ENCODE measurements at regions not wholly inside any gene's neighbourhood (a gene's known extent, or its start where the extent isn't known, plus 50 kb on each side); places are given as distances from the start of the nearest gene placed in this dataset.
"Not testable (repeated sequence)": the region's sequence is repeated elsewhere in the genome, so short reads cannot be mapped to it uniquely, and the experiment has no call there.

DNA sequence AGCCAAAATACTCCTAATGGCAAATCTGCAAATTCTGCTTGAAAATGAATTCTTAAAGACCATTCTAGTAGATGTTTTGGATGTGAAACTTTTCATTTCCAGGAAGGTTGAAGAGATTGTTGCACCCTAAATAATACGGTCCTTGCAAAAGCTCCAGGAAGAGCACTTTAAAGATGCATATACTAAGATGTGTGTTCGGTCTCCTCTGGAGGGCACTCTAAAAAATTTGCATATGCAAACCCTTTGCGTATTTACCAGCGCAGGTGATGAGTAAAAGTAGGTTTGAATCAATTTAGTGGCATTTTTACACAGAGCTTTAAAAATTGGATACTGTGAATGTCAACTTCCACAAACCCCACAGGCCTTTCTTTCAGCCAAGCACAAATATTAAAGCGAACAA is 378.1 kb upstream of the SORCS1 start:
- no peaks in the 10 kb centered on the region for H3K27me3 ChIP-seq (ENCODE audit: insufficient read depth, low read length)
- no peaks in the 10 kb centered on the region for H3K36me3 ChIP-seq (ENCODE audit: insufficient read depth, low read length)
- peaks cover 16% of the 10 kb centered on the region for H3K4me1 ChIP-seq (ENCODE audit: control insufficient read depth, insufficient read depth, low read length, unreplicated experiment)
- H3K27ac ChIP-seq (ENCODE audit: low read depth, low read length), result no peak overlapping the region
- H2AFZ ChIP-seq (ENCODE audit: low read length, unreplicated experiment), result no peak overlapping the region
- H3K79me2 ChIP-seq (ENCODE audit: control insufficient read depth, insufficient read depth, low read length, unreplicated experiment), result no peaks in the 10 kb centered on the region
- H3K4me3 ChIP-seq (ENCODE audit: low read depth, low read length), result no peak overlapping the region

DNA sequence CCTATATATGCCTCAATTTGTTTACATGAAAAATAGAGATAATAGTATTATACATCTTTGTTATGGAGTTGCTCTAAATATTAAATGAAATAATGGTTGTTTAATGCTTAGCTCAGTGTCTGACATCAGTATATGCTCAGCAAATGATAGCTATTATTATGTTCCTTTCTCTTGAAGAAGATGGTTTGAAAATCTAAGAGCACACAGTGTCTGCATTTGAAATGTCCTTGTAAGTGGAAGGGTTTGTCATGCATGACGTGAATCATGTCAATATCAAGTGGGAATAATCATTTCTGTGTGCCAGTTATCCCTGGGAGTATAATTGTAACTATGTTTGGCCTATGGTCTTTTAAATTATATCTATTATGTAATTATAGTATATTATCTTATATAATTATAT is 377.5 kb upstream of the SORCS1 start:
- no peak overlapping the region for H3K27ac ChIP-seq (ENCODE audit: low read depth, low read length)
- H3K4me3 ChIP-seq (ENCODE audit: low read depth, low read length), result no peak overlapping the region
- no peaks in the 10 kb centered on the region for H3K27me3 ChIP-seq (ENCODE audit: insufficient read depth, low read length)
- H3K36me3 ChIP-seq (ENCODE audit: insufficient read depth, low read length), result no peaks in the 10 kb centered on the region
- H2AFZ ChIP-seq (ENCODE audit: low read length, unreplicated experiment), result no peak overlapping the region
- H3K79me2 ChIP-seq (ENCODE audit: control insufficient read depth, insufficient read depth, low read length, unreplicated experiment), result no peaks in the 10 kb centered on the region
- H3K4me1 ChIP-seq (ENCODE audit: control insufficient read depth, insufficient read depth, low read length, unreplicated experiment), result peaks cover 14% of the 10 kb centered on the region

DNA sequence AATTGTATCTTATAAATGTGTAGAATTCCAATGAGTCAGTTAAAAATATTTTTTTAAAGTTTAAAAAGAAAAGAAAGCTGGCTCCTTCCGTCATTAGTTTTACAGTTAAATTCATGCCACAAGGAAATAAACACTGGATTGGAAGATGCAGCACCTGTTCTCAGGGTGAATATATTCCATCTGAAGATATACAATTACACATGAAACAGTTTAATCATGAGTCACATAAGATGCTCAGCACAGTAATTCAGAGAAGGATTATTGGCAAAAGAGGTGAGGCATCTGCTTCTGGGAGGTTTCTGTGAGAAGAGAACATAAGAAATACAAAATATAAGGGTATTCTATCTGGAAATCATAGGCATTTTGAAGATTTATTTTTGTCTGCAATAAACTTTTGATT is 376.5 kb upstream of the SORCS1 start:
- H3K27me3 ChIP-seq (ENCODE audit: insufficient read depth, low read length), result no peaks in the 10 kb centered on the region
- no peak overlapping the region for H3K4me3 ChIP-seq (ENCODE audit: low read depth, low read length)

DNA sequence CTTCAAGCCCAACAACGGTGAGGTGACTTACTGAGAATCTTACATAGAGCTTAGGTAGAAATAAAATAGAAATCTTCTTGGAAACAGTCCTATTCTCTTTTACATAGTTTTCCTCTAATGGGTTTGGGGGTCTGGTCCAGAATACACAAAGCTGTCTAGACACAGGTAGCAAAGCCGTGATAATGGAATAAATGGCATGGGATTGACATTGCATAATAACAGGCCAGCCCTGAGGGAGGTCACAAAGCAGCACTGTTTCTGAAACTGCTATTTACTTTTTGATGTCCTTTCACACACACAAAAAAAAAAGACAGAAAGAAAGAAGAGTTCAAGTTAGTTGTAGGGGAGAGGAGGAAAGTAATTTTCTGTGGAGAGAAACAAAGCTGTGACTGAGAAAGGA is 364.8 kb upstream of the SORCS1 start:
- Histone ChIP-seq H3K4me3 (ENCODE audit: low read depth, low read length) (no peak overlapping the region), H3K79me2 (ENCODE audit: control insufficient read depth, insufficient read depth, low read length, unreplicated experiment) (no peaks in the 10 kb centered on the region), H2AFZ (ENCODE audit: low read length, unreplicated experiment) (no peak overlapping the region), H3K27me3 (ENCODE audit: insufficient read depth, low read length) (no peaks in the 10 kb centered on the region), H3K27ac (ENCODE audit: low read depth, low read length) (no peak overlapping the region), H3K4me1 (ENCODE audit: control insufficient read depth, insufficient read depth, low read length, unreplicated experiment) (no peaks in the 10 kb centered on the region), H3K36me3 (ENCODE audit: insufficient read depth, low read length) (no peaks in the 10 kb centered on the region)

More for the DNA sequence above, 376.5 kb upstream of the SORCS1 start:
- Histone ChIP-seq H3K4me1 (ENCODE audit: control insufficient read depth, insufficient read depth, low read length, unreplicated experiment) (peaks cover 5% of the 10 kb centered on the region), H3K79me2 (ENCODE audit: control insufficient read depth, insufficient read depth, low read length, unreplicated experiment) (no peaks in the 10 kb centered on the region), H3K27ac (ENCODE audit: low read depth, low read length) (no peak overlapping the region), H2AFZ (ENCODE audit: low read length, unreplicated experiment) (no peak overlapping the region), H3K36me3 (ENCODE audit: insufficient read depth, low read length) (no peaks in the 10 kb centered on the region)

DNA sequence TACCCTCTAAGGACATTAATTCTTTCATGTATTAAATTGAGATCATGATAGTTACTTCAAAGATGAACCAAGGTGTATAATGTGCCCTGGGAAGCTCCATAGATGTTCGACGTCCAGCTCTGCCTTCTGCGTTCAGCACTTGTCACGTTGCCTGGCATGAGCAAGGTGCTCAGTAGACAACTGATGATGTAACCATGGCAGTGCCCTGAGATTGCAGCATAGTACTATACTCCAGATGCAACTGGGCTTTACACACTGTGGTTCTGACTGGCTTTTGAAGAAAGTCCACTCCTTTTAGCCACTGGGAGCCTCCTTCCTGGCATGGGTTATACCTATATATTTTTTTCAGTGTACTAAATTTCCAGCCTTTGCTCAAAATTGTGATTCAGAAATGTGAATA is 355.8 kb upstream of the SORCS1 start:
- Histone ChIP-seq H3K79me2 (ENCODE audit: control insufficient read depth, insufficient read depth, low read length, unreplicated experiment) (no peaks in the 10 kb centered on the region), H3K27me3 (ENCODE audit: insufficient read depth, low read length) (no peaks in the 10 kb centered on the region), H3K36me3 (ENCODE audit: insufficient read depth, low read length) (no peaks in the 10 kb centered on the region), H3K4me3 (ENCODE audit: low read depth, low read length) (no peak overlapping the region), H2AFZ (ENCODE audit: low read length, unreplicated experiment) (no peak overlapping the region), H3K4me1 (ENCODE audit: control insufficient read depth, insufficient read depth, low read length, unreplicated experiment) (no peaks in the 10 kb centered on the region), H3K27ac (ENCODE audit: low read depth, low read length) (no peak overlapping the region)

DNA sequence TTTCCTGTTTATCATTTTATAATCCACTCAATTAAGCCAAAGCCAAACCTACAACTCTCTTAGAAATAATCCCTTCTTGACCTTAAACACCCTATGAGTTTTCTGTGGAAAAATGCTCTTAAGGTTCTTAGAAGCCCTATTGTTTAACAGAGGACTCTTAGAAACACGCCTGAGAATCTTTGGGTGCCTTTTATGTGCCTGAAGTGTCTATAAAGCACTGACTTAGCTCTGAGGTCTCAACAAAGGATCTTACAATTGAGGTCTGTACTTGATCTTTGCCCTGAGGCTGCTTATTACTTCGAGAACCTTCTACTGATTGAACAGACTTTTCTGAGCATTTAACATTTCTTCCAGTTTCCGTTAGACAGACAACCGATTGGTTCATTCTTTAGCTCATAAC is 353.3 kb upstream of the SORCS1 start:
- H3K79me2 ChIP-seq (ENCODE audit: control insufficient read depth, insufficient read depth, low read length, unreplicated experiment), result no peaks in the 10 kb centered on the region
- H3K4me3 ChIP-seq (ENCODE audit: low read depth, low read length), result no peak overlapping the region
- no peaks in the 10 kb centered on the region for H3K36me3 ChIP-seq (ENCODE audit: insufficient read depth, low read length)
- H3K4me1 ChIP-seq (ENCODE audit: control insufficient read depth, insufficient read depth, low read length, unreplicated experiment), result no peaks in the 10 kb centered on the region
- no peak overlapping the region for H3K27ac ChIP-seq (ENCODE audit: low read depth, low read length)
- no peaks in the 10 kb centered on the region for H3K27me3 ChIP-seq (ENCODE audit: insufficient read depth, low read length)
- H2AFZ ChIP-seq (ENCODE audit: low read length, unreplicated experiment), result no peak overlapping the region

DNA sequence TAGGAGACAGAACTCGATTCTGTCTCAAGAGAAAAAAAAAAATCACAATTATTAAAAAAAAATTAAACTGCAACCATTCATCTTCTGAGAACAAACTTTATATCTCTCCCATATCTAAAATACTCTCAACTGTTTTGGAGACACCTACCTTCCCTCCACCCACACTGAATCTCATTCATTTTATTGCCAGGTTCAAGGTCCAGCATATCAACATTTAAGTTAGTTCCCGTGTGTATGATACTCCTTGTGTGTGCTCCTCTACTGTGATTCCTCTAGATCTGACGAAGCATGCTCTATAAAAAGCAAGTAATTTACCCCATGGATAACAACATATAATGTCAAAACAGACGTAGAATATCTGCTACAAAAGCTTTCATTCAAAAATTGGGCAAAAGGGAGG is 351.8 kb upstream of the SORCS1 start:
- no peak overlapping the region for H3K27ac ChIP-seq (ENCODE audit: low read depth, low read length)
- H2AFZ ChIP-seq (ENCODE audit: low read length, unreplicated experiment), result no peak overlapping the region
- no peaks in the 10 kb centered on the region; the same call in 1 of the 2 replicates for H3K27me3 ChIP-seq (ENCODE audit: insufficient read depth, low read length)
- no peaks in the 10 kb centered on the region for H3K36me3 ChIP-seq (ENCODE audit: insufficient read depth, low read length)
- H3K4me3 ChIP-seq (ENCODE audit: low read depth, low read length), result no peak overlapping the region
- H3K79me2 ChIP-seq (ENCODE audit: control insufficient read depth, insufficient read depth, low read length, unreplicated experiment), result no peaks in the 10 kb centered on the region
- H3K4me1 ChIP-seq (ENCODE audit: control insufficient read depth, insufficient read depth, low read length, unreplicated experiment), result no peaks in the 10 kb centered on the region

DNA sequence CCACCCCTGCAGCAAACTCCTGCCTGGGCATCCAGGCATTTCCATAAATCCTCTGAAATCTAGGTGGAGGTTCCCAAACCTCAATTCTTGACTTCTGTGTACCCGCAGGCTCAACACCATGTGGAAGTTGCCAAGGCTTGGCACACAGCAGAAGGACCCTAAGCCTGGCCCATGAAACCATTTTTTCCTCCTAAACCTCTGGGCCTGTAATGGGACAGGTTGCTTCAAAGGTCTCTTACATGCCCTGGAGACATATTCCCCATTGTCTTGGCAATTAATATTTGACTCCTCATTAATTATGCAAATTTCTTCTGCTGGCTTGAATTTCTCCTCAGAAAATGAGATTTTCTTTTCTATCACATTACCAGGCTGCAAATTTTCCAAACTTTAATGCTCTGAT is 339.5 kb upstream of the SORCS1 start:
- not testable (repeated sequence) for H3K79me2 ChIP-seq (ENCODE audit: control insufficient read depth, insufficient read depth, low read length, unreplicated experiment); H3K4me3 ChIP-seq (ENCODE audit: low read depth, low read length); H3K27ac ChIP-seq (ENCODE audit: low read depth, low read length); H3K36me3 ChIP-seq (ENCODE audit: insufficient read depth, low read length); H2AFZ ChIP-seq (ENCODE audit: low read length, unreplicated experiment); H3K27me3 ChIP-seq (ENCODE audit: insufficient read depth, low read length); H3K4me1 ChIP-seq (ENCODE audit: control insufficient read depth, insufficient read depth, low read length, unreplicated experiment)

DNA sequence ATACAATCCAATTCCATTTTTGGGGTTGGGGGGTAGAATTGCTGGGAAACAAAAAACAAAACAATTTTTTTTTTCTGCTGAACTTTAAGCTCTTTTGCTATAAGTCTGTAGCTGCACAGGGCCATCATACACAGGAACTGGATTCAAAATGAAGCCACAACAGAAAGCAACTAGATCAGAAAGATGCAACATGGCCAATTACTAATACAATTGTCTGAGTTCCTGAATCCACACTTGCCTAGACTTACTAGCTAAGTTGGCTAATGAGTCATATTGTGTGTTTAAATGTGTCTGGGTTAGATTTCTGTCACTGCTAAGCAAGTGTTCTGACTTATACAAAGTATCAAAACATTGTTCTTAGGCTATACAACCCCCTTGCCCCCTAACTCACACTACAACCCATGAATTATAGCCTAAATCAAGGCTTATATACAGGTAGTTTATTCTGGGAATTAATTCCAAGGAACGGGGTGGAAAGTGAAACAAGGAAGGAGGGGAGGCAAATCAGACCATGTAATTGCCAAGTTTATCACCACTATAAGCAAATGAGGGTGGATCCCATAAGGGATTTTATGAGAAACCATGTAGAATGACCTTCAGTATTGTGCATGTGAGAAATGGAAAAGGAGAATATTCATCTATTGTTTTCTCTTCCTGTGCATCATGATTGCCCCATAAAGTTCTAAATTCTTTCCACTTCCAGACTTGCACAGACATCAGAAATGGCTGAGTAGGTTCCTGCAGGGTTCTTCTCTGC is 337.9 kb upstream of the SORCS1 start:
- Histone ChIP-seq H3K27me3 (ENCODE audit: insufficient read depth, low read length) (no peaks in the 10 kb centered on the region), H3K4me1 (ENCODE audit: control insufficient read depth, insufficient read depth, low read length, unreplicated experiment) (no peaks in the 10 kb centered on the region), H3K27ac (ENCODE audit: low read depth, low read length) (no peak overlapping the region), H3K36me3 (ENCODE audit: insufficient read depth, low read length) (no peaks in the 10 kb centered on the region), H3K79me2 (ENCODE audit: control insufficient read depth, insufficient read depth, low read length, unreplicated experiment) (no peaks in the 10 kb centered on the region), H2AFZ (ENCODE audit: low read length, unreplicated experiment) (no peak overlapping the region), H3K4me3 (ENCODE audit: low read depth, low read length) (no peak overlapping the region)

DNA sequence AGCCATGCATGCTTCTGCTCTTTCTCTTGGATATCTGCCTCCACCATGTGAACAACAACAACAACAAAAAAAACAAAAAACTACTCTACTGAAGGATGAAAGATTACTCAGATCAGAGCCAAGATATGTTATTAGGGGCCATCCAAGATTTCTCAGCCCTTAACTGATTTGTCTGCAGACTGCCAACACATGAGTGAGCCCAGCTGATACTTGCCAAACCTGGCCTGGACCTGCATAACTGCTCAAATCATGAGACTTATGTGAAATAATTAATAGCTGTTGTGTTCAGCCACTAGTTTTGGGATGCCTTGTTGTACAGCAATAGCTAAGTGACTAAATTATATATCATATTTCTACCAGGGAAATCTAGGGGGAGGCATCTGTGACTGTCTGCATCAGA is 334.5 kb upstream of the SORCS1 start:
- Histone ChIP-seq H3K27me3 (ENCODE audit: insufficient read depth, low read length) (no peaks in the 10 kb centered on the region), H3K4me3 (ENCODE audit: low read depth, low read length) (no peak overlapping the region)

DNA sequence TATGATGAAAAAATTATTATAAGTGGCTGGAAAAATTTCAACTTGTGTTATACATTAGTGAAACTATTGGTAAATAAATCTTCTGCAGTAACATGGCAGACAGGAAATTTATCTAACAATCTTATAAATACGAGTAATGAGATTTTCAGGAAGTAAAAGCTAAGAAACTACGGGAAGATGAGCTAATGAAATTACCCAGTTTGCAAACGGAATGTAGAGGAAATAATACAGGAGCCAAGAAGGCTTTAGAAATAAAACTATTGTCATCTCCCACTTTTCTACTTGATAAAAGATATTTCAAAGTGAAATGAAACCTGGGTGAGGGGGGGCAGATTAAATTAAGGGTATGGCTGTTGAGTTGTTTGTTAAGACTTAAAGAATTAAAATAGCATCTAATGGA is 332.5 kb upstream of the SORCS1 start:
- Histone ChIP-seq H3K36me3 (ENCODE audit: insufficient read depth, low read length) (no peaks in the 10 kb centered on the region), H2AFZ (ENCODE audit: low read length, unreplicated experiment) (no peak overlapping the region), H3K4me3 (ENCODE audit: low read depth, low read length) (no peak overlapping the region), H3K27ac (ENCODE audit: low read depth, low read length) (no peak overlapping the region), H3K4me1 (ENCODE audit: control insufficient read depth, insufficient read depth, low read length, unreplicated experiment) (no peaks in the 10 kb centered on the region), H3K27me3 (ENCODE audit: insufficient read depth, low read length) (0 out of 2 replicates have a peak, but pooled peaks cover 4% of the 10 kb centered on the region), H3K79me2 (ENCODE audit: control insufficient read depth, insufficient read depth, low read length, unreplicated experiment) (no peaks in the 10 kb centered on the region)

More for the DNA sequence above, 334.5 kb upstream of the SORCS1 start:
- H3K4me1 ChIP-seq (ENCODE audit: control insufficient read depth, insufficient read depth, low read length, unreplicated experiment), result no peaks in the 10 kb centered on the region
- no peaks in the 10 kb centered on the region for H3K36me3 ChIP-seq (ENCODE audit: insufficient read depth, low read length)
- no peak overlapping the region for H3K27ac ChIP-seq (ENCODE audit: low read depth, low read length)
- H3K79me2 ChIP-seq (ENCODE audit: control insufficient read depth, insufficient read depth, low read length, unreplicated experiment), result no peaks in the 10 kb centered on the region
- H2AFZ ChIP-seq (ENCODE audit: low read length, unreplicated experiment), result no peak overlapping the region
